ENCODE measurements at regions not wholly inside any gene's neighbourhood (a gene's known extent, or its start where the extent isn't known, plus 50 kb on each side); places are given as distances from the start of the nearest gene placed in this dataset. TPM values are rescaled to one million over a fixed set of nuclear protein-coding genes. Genes with fewer than 3 reads are reported as not detected.

DNA sequence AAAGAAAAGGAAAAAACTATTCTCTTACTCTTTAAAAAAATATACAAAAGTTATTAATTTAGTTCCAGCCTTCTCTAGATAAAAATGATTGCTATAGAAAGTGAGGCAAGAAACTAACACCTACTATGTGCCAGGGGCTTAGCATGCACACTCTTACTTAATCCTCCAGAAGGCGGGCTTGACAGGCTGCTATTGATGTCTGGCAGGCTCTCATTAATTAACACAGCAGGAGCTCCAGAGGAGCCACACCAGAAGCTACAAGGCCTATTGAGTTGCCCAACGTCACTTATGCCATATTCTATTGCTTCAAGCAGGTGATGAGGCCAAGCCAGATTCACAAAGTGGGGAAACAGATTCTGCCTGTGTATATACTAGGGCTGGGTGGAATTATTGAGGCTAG is 54.6 kb upstream of the CLINT1 start:
- no peaks in the 10 kb centered on the region for H3K9me3 ChIP-seq (ENCODE audit: control insufficient read depth, insufficient read depth, low read length)
- no peak overlapping the region for H3K27ac ChIP-seq (ENCODE audit: low read depth, low read length)
- DNase-seq (ENCODE audit: low read depth in 4 of 6, low spot score in 6 of 6): peak in 1 of 6 donors; percentile 67
- H3K4me1 ChIP-seq (ENCODE audit: control insufficient read depth, insufficient read depth, low read length): peaks cover 5% of the 10 kb centered on the region
- H3K36me3 ChIP-seq (ENCODE audit: control insufficient read depth, insufficient read depth, low read length): no peaks in the 10 kb centered on the region
- H3K27me3 ChIP-seq (ENCODE audit: control insufficient read depth, insufficient read depth, low read length): no peaks in the 10 kb centered on the region
- WGBS (ENCODE audit: insufficient coverage): 20% methylated on average over 1 of the region's 2 CpGs
- H3K4me3 ChIP-seq (ENCODE audit: low read depth, low read length): no peak overlapping the region

DNA sequence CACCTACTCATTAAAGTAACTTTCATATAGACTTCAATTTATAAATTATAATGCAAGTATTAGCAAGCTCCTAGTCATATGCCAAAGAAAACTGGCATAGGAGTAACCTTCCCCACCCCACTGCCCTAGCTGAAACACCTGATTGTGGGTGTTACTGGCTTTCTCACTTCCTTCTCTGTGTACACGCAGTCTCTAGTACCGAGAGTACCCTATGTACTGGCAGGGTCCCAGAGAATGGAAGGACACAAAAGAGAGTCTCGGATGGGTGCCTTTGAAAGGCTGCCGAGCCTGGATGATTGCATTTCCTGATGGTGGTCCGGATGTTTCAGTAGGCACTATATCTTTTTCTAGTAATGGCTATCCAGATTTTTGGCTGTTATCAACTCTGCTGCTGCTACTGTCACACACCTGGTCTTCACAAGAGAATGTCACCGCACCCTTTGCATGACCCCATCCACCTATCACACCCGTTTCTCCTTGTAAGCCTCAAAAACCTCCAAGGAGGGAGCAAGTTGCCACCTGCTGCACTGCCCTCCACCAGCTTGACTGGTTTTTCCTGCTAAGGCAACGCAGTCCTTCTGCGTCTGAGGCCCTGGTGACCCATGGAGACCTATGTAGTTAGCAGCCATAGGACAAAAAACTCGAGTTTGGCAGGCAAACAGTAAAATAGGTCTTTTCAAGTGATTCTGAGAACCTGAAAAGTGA is 53.8 kb upstream of the CLINT1 start:
- Histone ChIP-seq H3K9me3 (ENCODE audit: control insufficient read depth, insufficient read depth, low read length) (no peaks in the 10 kb centered on the region), H3K27me3 (ENCODE audit: control insufficient read depth, insufficient read depth, low read length) (no peaks in the 10 kb centered on the region), H3K36me3 (ENCODE audit: control insufficient read depth, insufficient read depth, low read length) (no peaks in the 10 kb centered on the region), H3K4me3 (ENCODE audit: low read depth, low read length) (no peak overlapping the region), H3K27ac (ENCODE audit: low read depth, low read length) (no peak overlapping the region), H3K4me1 (ENCODE audit: control insufficient read depth, insufficient read depth, low read length) (peaks cover 5% of the 10 kb centered on the region)
- 48% methylated on average over 8 of the region's 10 CpGs for WGBS (ENCODE audit: insufficient coverage)
- peak in 2 of 6 donors; percentile 35 to 38 for DNase-seq (ENCODE audit: low read depth in 4 of 6, low spot score in 6 of 6)

DNA sequence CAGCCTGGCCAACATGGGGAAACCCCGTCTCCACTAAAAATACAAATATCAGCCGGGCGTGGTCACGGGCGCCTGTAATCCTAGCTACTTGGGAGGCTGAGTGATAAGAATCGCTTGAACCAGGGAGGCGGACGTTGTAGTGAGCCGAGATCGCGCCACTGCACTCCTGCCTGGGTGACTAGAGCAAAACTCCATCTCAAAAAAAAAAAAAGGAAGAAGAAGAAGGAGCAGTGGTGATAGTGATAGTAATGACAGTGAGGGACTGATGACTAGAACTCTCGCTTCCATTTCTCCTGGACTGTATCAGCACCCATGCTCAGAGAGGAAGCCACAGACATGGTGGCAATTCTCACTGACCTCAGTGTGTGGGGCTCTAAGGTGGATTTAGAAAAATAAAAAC is 52.6 kb upstream of the CLINT1 start:
- no peaks in the 10 kb centered on the region for H3K36me3 ChIP-seq (ENCODE audit: control insufficient read depth, insufficient read depth, low read length)
- no peak overlapping the region for H3K27ac ChIP-seq (ENCODE audit: low read depth, low read length)
- H3K9me3 ChIP-seq (ENCODE audit: control insufficient read depth, insufficient read depth, low read length): no peaks in the 10 kb centered on the region
- peaks cover 3% of the 10 kb centered on the region for H3K4me1 ChIP-seq (ENCODE audit: control insufficient read depth, insufficient read depth, low read length)
- no peak overlapping the region for H3K4me3 ChIP-seq (ENCODE audit: low read depth, low read length)
- no peaks in the 10 kb centered on the region for H3K27me3 ChIP-seq (ENCODE audit: control insufficient read depth, insufficient read depth, low read length)
- over 99% methylated on average over 10 of the region's 12 CpGs for WGBS (ENCODE audit: insufficient coverage)
- DNase-seq (ENCODE audit: low read depth in 4 of 6, low spot score in 6 of 6): no peak

Small RNA genes lying in the stretch of these regions (small RNA-seq; reads per million reads assigned to genes)
- not detected for gene AC091979.2 (ENCODE audit: low replicate concordance)
- 2.4 reads per million, percentile 91 among the genes with 10 or more reads in this experiment for gene RNU2-48P (ENCODE audit: low replicate concordance)

All from spinal cord (tissue), 10 donors.